NCI-H187 (cell line): ENCODE measurements at regions not wholly inside any gene's neighbourhood (a gene's known extent, or its start where the extent isn't known, plus 50 kb on each side); places are given as distances from the start of the nearest gene placed in this dataset.

Experiments
- DNase-seq, 2 experiments: peaks; one replicate each; lab custom pipeline; 2025; lab: John Stamatoyannopoulos, UW

GRCh38 chr1:244265507-244265906 is 186.2 kb downstream of the ADSS2 start:
- no peak for DNase-seq

- no peak for DNase-seq
Observed at GRCh38 chr1:244269169-244269568, 182.5 kb downstream of the ADSS2 start.

DNA sequence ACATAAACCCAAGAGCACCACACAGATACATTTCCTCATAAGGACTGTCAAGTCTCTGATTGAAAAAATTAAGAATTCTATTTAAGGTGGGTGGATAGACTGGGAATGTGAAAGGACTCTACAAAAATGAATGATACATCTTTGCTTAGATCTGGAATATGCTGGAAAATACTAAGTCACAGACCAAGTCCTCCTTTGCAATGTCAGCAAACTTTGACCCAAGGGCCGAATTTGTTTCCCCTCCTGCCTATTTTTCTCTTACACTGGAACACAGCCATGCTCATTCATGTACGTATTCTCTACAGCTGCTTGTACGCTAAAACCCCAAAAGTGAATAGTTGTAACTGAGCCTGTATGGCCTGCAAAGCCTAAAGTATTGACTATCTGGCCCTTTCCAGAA is 180.7 kb downstream of the ADSS2 start:
- no peak for DNase-seq

DNA sequence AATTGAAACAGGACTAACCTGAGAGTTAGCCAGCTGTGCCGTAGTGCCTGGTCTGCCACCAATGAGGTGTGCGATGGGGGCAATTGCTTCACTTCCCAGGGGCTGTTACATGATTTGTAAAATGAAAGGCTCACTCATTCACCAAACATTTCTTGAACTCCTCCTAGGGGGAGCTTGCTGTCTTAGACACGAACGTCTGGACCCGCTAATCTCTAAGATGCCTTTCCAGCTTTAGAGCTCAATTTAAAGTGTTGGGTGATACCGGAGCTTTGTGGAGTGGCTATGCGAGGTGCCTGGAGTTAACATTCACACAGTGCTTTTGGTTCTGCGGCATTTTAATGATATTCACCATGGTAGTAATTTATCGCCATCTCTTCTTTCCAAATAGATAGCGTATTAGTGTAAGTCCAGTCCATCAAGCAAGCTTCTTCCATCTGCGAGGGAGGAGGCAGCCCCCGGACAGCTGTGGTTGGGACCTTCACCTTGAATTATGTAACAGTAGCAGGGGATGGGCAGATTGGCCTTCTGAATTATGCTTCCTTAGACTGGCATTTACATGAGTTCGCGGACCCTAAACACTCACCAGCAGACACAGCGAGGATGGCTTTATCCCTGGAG is 179.9 kb downstream of the ADSS2 start:
- DNase-seq, result no peak

DNA sequence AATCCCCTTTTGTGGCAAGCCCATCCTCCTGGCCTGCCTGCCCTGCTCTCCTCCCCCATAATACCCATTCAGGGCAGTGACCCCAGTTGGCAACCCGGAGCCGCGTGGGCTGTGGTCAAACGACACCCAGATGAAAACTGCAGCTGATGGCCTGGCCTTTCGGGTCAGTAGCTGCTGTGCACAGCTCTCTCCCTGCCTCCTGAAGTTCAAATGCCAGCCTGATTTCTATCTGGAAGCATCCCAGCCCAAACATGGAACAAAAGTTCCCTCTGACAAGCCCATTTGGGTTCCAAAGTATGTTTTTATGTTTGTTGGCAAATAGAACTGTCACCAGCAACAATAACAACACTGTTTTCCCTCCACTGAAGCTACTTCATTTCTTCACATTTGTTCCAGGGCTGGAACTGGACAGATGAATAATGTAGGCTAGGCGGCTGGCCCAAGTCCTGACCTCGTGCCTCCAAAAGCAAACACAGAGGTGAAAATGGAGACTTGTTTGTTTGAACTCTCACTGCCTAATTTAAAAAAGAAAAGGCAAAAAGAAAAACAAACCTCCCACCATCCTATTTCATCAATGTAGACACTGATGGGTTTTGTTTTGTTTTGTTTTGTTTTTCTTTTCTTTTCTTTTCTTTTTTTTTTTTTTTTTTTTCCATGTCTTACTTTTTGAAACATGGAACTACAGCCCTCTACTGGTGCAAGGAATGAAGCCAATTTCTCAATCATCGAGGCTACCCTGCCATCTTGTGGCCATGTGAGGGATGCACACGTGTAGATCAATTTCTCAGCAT is 179.0 kb downstream of the ADSS2 start:
- DNase-seq, result peak; percentile 16 to 52

- no peak for DNase-seq
Observed at GRCh38 chr1:244273262-244273844, 178.4 kb downstream of the ADSS2 start.

DNA sequence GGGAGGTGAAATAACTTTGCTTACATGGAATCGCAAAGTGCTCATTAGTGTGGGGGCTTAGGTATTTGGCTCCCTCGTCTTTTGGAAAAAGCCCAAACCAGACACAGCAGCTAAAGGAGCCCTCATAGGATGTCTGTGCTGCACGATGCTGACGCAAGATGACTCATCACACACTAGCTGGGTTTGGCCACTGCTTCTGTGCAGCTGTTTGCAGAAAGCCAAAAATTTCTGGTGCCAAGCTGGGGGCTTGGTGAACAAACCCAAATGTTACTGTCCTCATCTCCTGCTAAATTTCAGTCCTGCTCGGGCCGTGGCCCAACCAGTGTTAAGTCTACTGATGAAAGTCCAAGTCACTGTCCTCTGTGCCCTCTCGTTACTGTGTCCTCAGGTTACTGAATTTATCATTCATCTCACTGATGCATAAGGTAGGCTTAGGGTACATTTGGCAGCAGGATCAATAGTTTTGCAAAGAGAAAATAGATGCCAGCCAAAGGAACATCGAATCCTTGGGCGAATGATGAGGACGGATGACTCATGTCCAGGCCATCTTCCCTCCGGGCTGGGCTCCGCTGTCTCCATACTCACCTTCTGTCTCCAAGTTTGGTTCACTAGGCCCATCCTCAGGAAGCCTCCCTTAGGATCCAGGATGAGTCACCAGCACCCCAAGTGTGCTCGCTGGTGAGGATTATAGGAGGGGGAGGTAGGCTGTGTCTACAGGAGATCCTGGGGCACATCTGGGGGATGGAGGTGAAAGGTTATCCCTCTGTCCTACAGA is 177.7 kb downstream of the ADSS2 start:
- DNase-seq, result no peak

DNA sequence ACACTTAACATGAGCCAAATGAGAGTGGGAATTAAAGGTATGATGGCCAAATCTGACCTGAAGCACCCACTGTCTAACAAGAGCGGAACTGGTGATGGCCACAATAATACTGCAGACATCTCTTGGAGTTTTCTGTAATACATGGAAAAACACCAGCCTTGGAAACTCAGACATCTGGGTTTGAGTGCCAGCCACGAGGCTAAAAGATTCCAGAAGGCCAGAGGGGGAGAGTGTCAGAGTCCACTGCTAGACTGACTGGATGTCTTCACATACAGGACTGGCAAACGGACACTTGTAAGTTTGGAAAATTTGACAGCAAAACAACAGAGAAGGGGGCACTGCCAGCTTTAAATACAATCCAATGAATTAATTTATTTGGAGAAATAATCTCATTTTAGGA is 175.1 kb downstream of the ADSS2 start:
- no peak for DNase-seq

GRCh38 chr1:244280201-244280600 is 171.5 kb downstream of the ADSS2 start:
- no peak for DNase-seq

DNA sequence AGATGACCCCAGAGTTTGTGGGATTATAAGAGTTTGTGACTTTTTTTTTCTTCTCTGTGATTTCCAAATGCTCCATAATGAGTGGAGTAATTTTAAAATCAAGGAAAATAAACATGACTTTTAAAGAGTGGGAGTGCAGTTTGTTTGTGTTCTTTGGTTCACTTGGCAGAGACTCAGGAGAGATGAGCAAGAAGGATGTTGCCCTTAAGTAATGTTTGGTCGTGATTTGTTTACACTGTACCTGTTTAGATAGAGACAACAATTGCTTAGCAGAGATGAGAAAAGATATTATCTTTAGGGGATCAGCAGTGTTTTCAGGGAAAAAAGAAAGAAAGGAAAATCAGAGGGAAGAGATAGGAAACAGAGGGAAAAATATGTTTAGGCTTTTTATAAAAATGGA is 170.8 kb downstream of the ADSS2 start:
- DNase-seq, result no peak

GRCh38 chr1:244283772-244284171 is 167.9 kb downstream of the ADSS2 start:
- no peak for DNase-seq

DNA sequence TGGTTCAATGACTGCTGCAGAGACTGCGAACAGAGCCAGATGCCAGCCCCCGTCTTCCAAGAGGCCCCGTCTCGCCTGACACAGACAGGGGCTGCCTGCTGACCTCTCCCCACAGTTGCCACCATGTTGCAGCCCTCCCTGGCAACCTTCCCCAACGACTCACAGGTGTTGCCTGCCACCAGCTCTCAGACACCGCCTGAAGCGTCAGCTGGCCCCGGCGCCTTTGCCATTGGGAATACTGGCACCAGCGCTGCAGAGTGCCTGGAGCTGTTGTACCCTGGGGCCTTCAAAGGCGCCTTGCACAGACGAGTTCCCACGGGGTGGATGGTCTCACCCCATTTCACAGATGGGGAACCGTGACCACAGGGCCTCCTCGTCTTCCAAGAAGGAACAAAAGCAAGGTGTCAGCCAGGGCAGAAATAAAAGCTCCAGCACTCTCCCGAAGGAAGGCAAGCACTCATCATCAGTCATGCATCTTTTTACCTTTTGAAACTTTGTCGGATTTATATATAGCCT is 167.0 kb downstream of the ADSS2 start:
- DNase-seq, result no peak

GRCh38 chr1:244286341-244286740 is 165.4 kb downstream of the ADSS2 start:
- no peak for DNase-seq

- DNase-seq, result no peak
Observed at GRCh38 chr1:244287726-244288125, 164.0 kb downstream of the ADSS2 start.

GRCh38 chr1:244288663-244289062 is 163.0 kb downstream of the ADSS2 start:
- no peak for DNase-seq

GRCh38 chr1:244289991-244290785 is 161.5 kb downstream of the ADSS2 start:
- no peak for DNase-seq

DNA sequence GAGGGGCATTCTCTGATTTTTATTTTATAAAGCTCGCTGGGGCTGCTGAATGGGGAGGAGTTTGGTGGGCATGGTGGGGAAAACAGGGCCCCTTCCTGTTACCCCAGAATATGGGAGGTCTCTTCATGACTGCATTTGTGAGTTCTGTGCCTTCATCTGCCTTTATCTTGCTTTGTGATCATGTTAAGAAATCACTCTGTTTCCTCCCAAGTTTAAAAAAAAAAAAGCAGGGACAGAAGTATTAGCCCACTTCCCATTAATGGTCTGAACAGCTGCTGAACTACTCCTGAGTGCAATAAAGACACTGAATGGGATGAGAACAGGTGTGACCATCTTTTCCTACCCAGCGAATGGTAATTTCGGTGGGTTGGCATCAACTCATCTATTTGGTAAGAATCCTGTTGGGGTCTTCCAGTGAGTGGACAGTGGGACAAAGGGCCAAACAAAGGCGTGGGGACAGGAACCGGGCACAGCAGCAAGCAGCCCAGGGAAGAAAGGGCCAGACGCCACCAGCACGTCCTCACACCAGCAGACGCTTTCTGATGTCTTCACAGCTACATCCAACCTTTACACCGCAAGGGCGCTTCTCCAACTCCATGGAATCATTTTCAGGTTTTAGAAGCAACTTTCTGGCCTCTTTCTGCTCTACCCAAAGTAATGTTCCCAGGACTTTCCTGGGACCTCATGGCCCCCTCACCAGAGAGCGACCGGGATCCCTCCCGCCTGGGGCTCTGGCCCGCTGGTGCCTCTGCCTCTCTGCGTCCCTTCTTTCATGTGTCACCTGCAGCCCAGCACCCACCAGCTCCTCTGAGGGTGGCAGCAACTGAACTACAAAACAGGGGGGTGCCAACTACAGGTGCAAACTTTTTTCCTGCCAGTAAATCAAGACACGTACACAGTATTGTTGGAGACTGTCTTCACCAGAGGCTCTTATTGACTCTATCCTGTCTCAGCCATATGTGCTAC is 160.2 kb downstream of the ADSS2 start:
- no peak for DNase-seq

DNA sequence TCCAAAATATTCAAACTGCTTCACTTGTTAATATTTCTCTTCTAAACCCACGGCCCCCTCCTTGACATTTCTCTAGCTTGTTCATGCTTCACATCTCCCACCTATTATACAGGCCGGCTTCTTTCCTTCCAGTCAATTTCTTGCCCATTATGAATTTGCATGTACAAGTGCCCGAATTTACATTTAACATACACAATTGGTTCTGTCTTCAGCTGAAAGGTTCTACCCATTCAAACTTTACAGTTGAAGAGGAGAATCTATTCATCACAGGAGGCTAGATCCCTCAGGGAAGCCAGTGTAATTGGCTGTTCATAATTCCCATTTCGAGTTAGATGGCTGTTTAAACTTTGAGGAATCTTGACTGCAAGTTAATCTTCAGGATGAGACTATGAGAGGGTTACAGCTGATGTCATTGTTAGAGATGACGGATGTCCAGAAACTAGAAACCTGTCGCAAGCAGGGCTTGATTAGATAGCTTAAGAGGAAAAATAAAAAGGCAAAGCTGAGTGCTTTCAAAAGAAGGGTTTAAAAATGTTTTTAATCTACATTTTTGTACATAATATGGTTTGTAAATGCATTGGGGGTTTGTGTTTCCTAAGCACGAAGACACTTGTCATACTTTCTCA is 157.0 kb downstream of the ADSS2 start:
- DNase-seq, result no peak

- no peak for DNase-seq
Observed at GRCh38 chr1:244296003-244296402, 155.7 kb downstream of the ADSS2 start.

- DNase-seq, result no peak
Observed at GRCh38 chr1:244296447-244296846, 155.3 kb downstream of the ADSS2 start.
